Brain pericyte (primary cell): ENCODE measurements at regions not wholly inside any gene's neighbourhood (a gene's known extent, or its start where the extent isn't known, plus 50 kb on each side); places are given as distances from the start of the nearest gene placed in this dataset.

Experiments
- DNase-seq: peaks from one replicate; pipeline ENCODE4 v3.0.0-alpha.2; 2012; ENCODE audit warnings: low read depth, low spot score

DNA sequence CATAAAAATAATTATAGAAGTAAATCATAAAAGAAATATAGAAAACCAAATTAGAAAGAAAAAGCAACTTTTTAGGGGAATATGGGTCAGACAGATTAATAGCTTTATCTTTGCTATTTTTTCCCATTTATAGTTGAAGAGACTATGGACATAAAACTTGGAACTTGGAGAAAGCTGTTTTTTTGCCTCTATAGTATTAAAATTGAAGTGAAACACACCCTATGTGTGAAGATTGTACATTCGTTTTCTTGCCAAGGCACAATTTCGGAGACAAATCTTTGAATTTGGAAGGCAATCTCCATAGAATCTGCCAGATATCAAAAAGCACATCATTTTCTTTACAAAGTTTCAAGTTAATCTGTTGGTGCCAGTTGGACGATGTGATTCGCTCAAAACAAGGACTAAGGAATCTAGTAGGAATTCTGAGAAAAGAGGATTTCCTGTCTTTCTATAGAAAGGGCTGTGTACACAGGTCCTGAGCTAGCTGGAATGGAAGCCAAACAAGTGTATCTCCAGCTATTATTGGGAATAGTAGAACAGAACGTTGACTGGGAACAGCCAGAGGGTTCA, 156.3 kb downstream of the SLC7A11 start:
- DNase-seq, result no peak

DNA sequence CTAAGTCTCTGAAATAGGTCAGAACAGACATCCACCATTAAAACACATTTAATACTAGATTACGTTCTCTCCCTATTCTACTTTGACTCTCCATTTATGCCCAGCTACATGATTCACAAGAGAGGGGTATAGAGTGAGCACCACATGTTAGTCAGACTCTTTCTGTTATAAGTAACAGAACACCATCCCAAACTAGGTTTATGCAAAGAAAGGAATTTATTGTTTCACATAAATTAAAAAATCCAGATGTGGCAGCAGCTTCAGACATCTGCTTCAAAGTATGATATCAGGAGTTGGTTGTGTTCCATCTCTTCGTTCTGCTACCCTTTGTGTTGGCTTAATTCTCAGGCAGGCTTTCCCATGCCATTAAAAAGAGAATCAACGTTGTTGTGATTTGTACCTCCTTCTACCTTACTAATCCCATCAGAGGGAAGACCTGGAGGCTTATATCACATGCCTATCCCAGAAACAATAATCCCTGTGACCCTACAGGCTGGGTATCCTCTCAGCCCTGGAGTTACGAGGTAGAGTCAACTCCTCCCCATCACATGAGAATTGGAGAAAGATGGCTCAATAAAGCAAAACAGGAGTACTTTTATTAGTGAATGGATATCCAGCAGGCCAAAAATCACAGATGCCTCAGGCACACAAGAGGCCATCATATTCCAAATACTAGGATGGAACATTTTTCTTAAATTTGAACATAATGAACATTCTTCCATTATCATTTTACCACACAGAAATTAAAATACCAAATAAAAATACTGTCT, 163.2 kb downstream of the SLC7A11 start:
- no peak for DNase-seq

DNA sequence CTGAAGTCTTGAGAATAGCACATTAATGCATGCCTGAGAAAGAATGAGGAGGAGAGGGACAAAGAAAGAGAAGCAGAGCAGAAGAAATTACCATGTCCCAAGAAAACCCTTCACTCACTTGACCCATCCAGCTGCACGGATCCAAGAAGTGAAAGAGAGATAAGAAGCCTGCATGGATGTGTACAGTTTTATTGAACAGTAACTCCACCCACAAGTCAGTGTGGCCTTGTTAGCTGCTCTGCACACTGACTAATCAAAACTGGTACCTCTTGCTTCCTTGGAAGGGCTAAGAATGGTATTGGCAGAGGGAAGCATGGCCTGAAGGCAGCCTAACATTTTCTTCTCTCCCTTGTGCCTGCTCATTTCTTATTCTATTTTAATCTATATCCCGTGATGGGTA, 163.9 kb downstream of the SLC7A11 start:
- no peak for DNase-seq

DNA sequence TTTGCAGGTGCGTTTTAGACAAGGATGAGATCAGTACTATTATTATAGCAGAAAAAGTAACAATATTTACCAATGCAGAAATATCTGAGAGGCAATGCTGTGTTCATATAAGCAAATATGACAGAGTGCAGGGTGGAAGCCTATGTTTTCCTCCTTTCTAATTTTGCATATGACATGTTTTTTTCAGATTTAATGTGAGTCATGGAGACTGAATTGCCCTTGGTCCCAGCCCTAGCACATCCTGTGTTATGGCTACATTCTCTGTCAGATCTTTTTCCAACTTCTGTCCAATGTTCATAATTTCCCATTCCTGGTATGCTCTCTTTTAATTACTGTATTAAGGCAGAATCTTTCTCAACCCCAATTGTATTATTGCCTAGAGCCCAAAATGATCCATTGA, 165.6 kb downstream of the SLC7A11 start:
- DNase-seq, result no peak

DNA sequence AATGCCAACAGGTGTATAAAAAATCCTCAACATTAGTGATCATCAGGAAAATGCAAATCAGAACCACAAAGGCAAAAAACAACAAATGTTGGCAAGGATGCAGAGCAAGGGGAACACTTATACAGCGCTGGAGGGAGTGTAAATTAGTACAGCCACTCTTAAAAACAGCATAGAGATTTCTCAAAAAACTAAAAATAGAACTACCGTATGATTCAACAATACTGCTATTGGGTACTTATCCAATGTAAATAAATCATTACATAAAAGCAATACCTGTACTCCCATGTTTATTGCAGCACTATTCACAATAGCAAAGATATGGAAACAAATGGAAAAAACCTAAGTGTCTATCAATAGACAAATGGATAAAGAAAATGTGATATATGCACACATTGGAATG, 171.3 kb downstream of the SLC7A11 start:
- DNase-seq, result no peak

DNA sequence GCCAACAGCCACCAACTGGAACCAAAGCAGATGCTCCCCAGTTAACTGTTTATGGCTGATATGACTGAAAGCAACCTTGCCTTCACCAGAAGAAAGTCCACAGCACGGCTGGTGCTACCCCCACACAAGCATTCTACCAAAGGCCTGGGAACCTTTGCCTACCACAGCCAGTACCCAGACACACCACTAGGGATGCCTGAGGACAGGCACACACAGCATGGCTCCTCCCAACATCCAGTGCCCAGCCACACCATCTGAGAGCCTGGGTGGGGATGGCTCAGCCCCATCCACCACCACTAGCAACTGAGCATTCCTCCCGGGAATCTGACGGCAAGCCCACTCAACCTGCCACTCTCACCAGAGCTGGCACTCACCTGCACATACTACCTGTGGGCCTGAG, 178.6 kb downstream of the SLC7A11 start:
- DNase-seq, result no peak

DNA sequence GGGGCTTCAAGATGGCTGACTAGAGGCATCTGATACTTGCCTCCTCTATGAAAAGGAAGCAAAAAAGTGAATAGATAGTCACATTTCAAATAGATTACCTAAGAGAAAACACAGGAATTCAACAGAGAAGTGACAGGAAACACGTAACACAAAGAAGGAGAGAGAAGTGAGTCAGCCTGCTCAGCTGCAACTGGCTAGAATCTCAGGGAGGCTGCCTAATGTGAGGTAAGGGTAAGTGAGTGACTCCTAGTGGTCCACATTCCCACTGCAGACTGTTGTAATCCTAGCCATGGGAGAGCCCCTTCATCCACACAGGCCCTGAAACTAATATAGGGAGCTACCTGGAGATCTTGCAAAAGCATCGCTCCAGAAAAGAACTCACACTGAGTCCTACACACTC, 179.2 kb downstream of the SLC7A11 start:
- DNase-seq, result no peak

DNA sequence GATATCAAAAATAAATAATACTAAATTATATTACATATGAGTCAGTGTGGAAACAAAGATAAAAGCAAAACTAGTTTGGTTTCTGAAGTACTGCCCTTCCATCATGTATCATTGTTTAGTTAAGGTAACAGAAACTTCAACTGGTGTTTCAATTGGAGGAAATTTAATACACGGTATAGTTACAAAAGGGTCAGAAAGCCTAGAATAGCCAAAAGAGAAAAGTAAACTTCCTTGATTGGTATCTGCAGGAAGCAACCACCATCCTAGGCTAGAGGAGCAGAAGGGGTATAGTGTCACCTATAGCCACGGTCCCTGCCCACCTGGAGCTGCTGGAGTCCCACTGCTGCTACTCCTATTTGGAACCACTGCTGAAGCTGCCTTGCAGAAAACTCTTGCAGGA, 185.6 kb downstream of the SLC7A11 start:
- DNase-seq, result no peak

DNA sequence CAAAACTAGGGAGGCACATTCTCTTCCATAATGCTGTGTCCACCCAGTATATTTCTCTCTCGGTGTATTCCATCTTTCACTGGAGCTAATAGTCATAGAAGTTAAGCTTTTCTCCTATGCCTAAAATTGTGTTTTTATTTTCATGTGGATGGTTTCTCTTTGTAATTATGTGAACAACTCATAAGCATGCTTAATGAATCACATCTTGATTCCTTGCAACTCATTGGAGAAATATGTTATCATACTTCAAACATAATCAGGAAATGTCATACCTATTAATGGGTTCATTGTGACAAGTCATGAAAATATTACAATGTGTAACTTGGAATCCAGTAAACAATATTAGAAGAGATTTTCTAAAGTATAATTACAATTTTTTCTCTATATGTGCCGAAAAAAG, 186.3 kb downstream of the SLC7A11 start:
- DNase-seq, result no peak

DNA sequence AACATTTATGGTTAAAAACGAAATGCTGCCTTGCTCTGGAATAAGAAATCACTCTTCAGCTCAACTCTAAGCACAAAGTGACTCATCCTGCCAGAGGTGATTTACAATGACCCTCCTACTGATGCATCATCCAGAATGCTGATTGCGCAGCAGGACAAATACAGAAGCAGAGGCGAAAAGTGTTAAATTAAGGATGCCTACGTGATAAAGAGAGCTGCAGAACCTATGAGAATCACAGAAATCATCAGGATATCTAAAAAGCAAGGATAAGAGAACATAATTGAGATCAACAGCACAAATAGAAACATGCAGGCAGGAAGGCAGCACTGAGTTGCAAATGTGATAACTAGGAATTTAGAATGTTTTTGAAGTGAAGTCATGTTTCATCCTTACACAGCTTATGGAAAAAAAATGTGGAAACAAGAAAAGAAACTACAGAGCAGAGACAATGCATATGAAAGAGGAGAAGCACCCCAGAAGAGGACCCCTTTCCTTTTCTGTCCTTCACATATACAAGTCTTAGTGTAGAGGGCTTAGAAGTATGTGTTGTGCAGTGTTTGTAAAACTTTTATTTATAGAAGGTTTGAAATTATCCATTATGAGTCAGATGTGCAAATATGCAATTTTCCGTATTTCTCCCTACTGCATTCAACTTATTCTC, 188.4 kb downstream of the SLC7A11 start:
- peak; percentile 45 for DNase-seq

DNA sequence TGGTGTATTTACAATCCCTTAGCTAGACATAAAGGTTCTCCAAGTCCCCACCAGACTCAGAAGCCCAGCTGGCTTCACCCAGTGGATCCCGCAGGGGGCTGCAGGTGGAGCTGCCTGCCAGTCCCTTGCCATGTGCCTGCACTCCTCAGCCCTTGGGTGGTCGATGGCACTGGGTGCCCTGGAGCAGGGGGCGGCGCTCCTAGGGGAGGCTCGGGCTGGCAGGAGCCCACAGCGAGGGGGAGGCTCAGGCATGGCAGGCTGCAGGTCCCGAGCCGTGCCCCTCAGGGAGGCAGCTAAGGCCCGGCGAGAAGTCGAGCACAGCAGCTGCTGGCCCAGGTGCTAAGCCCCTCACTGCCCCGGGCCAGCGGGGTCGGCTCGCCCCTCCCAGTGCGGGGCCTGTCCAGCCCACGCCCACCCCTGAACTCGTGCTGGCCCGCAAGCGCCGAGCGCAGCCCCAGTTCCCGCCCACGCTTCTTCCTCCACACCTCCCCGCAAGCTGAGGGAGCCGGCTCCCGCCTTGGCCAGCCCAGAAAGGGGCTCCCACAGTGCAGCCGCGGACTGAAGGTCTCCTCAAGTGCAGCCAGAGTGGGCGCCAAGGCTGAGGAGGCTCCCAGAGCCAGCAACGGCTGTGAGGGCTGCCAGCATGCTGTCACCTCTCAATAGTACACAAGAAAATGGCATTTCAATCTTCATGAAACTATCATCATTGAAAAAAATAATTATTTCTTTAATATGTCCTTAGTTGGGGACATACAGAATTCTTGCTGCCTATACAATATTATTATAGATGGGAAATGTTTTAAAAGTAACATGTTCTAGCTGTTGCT, 189.1 kb downstream of the SLC7A11 start:
- DNase-seq, result no peak

DNA sequence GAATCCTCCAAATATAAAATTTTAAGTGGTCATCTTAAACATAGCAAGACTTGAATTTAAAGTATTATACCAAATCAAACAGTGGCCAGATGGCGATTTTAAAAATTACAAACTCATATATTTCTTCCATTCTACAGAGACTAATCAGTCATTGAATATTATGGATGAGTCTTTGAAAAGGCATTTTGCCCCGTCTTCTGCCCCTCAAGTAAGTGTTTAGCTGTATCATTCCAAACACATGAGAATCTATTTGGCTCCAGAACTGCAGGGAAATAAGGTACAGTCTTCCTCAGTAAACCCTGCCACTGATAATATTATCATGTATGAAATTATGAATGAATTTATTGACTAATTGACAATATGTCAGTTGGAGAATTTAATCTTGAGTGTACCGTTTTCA, 191.0 kb downstream of the SLC7A11 start:
- DNase-seq, result no peak

DNA sequence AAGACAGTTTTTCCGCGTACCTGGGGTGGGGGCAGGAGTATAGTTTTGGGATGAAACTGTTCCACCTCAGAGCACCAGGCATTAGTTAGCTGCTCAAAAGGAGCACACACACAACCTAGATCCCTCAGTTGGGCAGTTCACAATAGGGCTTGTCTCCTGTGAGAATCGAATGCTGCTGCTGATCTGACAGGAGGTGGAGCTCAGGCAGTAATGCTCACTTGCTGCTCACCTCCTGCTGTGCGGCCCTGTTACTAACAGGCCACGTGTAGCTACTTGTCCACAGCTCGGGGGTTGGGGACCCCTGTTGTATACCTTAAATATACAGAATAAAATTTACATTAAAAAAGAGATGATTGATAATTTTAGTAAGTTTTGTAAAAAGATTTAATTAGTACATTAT, 191.5 kb downstream of the SLC7A11 start:
- no peak for DNase-seq

DNA sequence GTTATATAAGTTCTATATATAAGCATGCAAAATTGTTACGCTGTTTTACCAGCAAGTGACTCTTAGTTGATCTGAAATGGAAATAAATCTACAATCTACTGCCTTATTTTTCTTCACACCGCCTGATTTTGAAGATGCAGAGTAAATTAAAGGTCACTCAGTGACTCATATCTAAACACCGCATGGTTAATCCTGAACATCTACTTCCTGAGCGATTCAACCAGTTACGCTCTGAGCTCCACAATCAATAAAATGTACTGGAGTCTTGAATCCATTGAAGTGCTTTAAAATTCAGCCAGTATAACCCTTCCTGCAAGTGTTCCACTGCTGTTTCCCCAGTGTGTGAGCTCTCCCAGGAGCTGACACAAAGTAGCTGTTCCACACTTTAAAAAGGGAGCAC, 192.8 kb downstream of the SLC7A11 start:
- no peak for DNase-seq

DNA sequence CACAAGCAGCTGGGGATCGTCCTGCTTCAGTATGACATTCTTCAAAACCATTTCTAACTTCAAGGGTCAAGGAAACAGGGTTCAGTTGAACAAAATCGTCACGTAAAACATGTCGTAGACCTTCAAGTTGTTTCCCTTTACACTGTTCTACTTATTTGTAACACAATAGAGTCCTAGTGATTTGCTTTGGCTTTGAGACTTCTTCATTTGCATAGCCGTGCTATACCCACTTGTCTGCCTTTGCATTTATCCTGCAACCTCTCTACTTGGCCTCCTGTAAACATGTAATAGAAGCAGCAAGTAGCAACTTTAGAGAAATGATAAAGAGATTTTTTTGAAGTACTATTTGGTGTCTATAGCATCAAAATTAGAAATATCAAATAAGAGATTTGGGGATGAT, 194.9 kb downstream of the SLC7A11 start:
- DNase-seq, result no peak

DNA sequence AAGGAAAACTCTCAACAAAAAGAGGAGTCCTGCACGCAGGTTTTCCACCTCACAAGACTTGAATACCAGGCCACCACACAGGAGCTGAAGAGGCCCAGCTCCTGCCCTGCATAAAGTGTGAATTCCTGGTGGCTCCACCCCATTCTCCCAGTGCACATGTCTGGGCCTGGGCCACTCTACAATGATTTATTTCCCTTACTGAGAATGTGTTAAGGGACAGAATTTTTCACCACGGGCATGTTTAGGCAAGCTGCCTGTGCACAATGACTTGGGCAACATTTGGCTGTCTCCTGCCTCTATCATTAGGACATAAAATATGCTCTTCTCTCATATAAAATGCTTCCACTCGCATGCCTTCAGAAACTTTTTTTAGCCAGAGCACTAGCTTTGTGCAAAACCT, 197.1 kb downstream of the SLC7A11 start:
- DNase-seq, result no peak

DNA sequence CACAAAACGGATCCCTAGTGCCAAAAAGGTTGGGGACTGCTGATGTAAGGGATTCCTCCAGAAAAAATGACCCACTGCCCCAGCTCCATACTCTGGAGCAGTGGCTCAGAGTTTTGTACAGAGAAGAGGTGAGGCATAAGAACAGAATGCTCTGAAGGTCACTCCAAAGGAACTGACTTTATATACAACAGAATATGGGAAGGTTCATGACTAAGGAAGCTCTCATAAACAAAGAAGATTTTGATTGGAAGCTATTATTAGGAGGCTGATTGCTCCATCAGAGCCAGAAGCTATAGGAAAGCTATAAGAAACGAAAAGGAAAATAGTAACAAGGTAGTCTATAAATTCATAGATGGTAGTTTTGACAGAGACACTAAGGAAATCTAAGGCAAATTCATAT, 203.1 kb downstream of the SLC7A11 start:
- DNase-seq, result no peak

DNA sequence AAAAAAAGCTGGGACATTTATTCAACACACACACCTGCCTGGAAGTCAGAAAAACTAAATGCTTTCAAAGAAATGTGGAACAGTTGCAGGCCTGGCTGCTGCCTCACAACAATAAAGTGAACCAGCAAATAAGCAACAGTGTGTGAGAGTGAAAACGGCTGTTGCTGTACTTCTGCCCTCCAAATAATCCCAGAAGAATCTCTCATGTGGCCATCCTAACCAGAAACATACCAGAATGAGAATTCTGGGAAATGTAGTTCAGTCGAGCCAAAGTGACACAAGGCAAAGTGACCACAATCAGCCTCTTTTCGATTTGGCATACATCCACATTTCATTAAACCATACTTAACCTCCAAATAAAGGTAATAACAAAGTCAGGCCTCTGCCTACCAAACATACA, 204.5 kb downstream of the SLC7A11 start:
- DNase-seq, result no peak

DNA sequence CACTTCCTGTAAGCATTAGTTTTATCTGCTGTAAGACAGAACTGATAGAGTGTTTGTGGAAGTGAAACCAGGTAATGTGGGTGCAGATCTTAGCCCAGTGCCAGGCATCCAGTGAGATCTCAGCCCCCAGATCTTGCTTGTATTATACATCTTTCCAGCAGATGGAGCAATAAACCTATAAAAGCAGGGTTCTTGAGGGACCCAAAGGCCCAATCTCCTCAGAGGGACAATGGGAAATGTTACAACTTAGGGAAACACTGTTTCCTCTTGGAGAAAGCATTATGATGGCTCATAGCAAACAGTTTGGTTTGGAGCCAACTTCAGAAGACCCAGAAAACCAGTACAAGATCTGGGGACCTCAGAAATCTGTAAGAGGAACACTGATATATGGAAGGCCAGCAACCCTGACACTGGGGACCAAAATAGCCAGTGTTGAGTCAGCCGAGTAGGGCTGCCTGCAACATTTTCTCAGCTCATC, 206.3 kb downstream of the SLC7A11 start:
- peak; percentile 36 for DNase-seq

DNA sequence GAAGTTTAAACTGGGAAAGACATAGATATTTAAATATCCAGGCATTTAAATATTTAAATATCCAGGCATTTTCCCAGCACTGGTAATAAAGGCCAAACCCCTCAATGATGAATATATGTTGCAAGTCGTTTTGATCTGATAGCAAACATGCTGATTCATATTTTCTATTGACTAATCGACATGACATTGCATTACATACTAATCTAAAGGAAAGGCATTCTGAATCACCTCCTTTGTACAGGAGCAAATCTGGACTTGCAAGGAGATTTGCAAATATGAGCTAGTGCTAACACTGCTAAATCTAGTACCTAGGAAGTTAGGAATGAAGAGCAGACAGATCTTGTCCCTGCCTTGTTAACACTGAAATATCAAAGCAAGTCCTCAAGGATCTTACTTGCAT, 207.3 kb downstream of the SLC7A11 start:
- no peak for DNase-seq

DNA sequence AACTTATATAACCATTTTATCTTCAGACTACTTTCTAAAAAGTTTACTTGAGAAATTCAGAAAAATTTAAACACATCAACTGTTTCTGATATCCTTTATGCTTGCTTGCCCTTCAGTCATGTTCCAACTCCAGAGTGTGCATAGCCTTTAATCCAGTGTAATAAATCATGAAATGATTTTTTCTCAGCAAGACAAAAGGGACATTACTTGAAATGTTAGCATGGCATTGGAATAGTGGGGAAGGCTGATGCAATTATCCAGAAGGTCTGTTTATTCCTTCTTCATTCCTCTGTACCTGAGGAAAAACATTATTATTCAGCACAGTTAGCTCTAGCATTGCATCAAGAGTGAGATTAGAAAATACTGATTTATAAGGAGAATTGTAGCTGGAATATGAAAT, 209.9 kb downstream of the SLC7A11 start:
- no peak for DNase-seq

DNA sequence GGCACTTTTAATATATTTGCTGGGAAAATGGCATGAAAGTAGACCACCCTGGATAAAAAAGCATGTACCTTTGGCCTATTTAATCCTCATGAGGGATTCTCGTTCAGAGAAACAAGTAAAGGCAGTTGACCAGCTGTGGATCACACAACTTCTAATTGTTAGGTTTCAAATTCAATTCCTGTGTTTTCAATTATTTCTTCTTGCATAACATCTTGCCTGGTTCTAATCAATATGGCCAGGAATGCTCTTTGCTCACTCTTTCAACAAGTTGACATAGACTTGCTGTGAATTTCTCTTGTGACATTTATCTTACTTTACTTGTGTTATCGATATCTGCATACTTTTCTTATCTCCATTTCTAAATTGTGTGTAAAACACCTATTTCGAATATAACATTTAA, 211.8 kb downstream of the SLC7A11 start:
- no peak for DNase-seq
